ENCODE measurements at regions not wholly inside any gene's neighbourhood (a gene's known extent, or its start where the extent isn't known, plus 50 kb on each side); places are given as distances from the start of the nearest gene placed in this dataset.
"Not testable (repeated sequence)": the region's sequence is repeated elsewhere in the genome, so short reads cannot be mapped to it uniquely, and the experiment has no call there.

DNA sequence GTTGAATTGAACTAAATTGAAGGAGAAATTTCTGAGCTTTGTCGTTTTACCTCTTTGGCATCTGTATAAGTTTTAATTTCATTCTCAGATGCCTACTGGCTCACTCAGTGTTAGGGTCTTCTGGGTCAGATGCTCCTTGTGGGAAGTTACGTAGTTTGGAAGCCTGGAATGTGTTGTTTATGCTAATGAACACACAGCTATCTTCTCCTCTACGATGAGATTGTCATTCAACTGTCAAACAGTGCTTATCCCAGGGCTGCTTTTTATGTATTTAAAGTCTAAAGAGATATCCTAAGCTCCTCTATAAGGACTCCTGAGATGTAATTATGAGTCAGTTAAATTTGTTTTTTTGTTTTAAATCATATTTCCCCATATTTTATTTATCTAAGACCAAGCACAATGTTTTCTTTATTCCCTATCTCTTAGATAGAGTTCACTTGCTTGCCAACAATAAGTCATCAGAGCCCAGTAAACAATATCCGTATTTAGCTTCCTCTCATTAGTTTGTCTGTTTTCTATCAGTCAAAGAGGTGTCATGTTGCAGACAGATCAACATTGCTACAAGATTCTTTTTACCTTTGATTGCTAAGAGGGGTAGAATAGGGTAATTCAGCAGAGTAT lies 368.0 kb upstream of the PDE3A start:
- Mint-ChIP-seq H3K4me1 (no peaks in the 10 kb centered on the region), H3K4me3 (no peak overlapping the region), H3K27me3 (no peaks in the 10 kb centered on the region), H3K9me3 (peaks cover 4% of the 10 kb centered on the region), H3K36me3 (ENCODE audit: low read depth) (no peaks in the 10 kb centered on the region), H3K27ac (no peak overlapping the region)
- no peak for ATAC-seq
- no peak for DNase-seq

DNA sequence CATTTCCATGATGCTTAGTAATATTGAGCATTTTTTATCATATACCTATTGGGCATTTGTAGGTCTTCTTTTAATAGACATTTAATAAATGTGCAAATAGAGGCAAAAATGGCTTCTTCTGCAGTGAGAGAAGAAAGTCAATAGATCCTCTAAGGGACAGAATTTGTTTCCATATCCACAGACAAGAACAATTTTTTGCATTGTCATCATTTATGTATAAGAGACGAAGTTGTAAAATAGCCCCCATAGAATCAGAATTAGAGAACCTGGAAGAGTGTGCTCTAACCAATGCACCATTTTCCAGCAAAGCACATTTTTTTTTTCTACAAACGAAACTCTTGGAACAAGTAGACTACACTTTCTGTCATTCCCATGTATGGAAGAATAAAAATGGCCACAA lies 365.1 kb upstream of the PDE3A start:
- Mint-ChIP-seq H3K27me3 (no peaks in the 10 kb centered on the region), H3K4me3 (no peak overlapping the region), H3K4me1 (no peaks in the 10 kb centered on the region), H3K36me3 (ENCODE audit: low read depth) (no peaks in the 10 kb centered on the region), H3K9me3 (peaks cover 4% of the 10 kb centered on the region), H3K27ac (no peak overlapping the region)
- ATAC-seq = no peak
- DNase-seq = no peak

DNA sequence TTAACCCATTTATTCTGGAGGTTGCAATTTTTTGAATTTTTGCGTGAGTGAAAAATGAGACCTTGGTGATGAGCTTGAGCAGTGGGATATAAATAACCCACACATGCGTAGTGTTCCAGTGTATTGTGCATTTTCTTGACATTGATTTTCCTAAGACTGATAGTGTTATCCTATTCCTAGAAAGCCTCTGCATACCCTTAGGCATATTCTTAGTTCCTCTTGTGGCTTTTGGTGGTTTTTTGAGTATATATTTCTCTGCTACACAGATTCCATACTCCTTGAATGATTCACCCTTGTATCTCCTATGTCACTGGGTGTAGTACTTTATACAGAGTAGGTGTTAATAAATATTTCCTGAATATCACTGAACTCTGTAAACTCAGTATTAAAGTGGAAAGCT lies 363.4 kb upstream of the PDE3A start:
- DNase-seq = no peak
- Mint-ChIP-seq H3K4me1 (no peaks in the 10 kb centered on the region), H3K27me3 (no peaks in the 10 kb centered on the region), H3K36me3 (ENCODE audit: low read depth) (no peaks in the 10 kb centered on the region), H3K27ac (no peak overlapping the region), H3K4me3 (no peak overlapping the region), H3K9me3 (peaks cover 4% of the 10 kb centered on the region)
- ATAC-seq = no peak

DNA sequence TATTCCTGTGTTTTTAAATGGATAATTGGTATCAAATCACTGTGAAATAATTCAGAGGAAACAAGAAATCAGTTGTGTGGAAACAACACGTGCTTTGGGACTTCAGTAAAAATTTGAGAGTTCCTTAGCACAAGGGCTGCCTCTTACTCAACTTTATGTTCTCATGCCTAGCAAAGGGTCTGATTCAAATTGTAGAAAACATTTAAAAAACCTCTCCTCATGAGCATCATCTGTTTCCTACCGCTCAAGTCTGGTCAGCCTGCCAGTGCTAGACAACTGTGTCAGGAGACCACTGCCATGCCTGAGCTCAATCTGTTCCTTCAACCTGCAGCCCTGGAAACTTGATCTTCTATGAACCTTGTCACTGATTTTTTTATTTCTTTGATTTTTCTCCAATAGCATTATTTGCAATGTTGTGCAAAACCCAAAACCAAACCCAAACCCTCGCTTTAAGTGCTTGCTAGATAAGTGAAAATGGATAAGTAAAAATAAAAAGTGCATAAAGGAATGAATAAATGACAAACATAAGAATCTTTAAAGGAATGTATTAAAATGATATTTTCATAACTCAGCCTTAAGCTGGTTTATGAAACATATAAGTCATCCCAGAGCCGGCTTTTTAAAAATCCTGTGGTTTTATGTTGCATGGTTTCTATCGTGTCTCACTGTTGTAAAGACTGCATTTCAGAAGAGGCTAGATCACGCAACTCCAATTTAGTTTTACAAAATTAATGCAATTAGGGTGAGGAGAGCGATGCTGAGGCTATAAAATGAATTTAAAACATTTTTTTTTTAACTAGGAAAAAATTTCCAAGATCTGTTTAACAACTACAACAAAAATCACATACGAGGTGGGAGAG lies 361.2 kb upstream of the PDE3A start:
- Mint-ChIP-seq H3K36me3 (ENCODE audit: low read depth) (peaks cover 1% of the 10 kb centered on the region), H3K27ac (no peak overlapping the region), H3K9me3 (peaks cover 8% of the 10 kb centered on the region), H3K4me3 (no peak overlapping the region), H3K4me1 (no peaks in the 10 kb centered on the region), H3K27me3 (no peaks in the 10 kb centered on the region)
- DNase-seq (no peak), ATAC-seq (no peak)

DNA sequence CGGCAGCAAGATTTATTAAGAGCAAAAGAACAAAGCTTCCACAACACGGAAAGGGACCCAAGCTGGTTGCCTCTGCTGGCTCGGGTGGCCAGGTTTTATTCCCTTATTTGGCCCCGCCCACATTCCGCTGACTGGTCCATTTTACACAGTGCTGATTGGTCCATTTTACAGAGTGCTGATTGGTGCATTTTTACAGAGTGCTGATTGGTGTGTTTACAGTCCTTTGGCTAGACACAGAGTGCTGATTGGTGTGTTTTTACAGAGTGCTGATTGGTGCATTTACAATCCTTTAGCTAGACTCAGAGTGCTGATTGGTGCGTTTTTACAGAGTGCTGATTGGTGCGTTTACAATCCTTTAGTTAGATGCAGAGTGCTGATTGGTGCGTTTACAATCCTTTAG lies 358.4 kb upstream of the PDE3A start:
- H3K4me1 Mint-ChIP-seq, H3K9me3 Mint-ChIP-seq, H3K27ac Mint-ChIP-seq: not testable (repeated sequence)

GRCh38 chr12:20011200-20011599 lies 357.1 kb upstream of the PDE3A start:
- H3K27ac Mint-ChIP-seq = no peak overlapping the region
- no peaks in the 10 kb centered on the region for H3K27me3 Mint-ChIP-seq
- no peak overlapping the region for H3K4me3 Mint-ChIP-seq
- no peak for ATAC-seq
- no peak for DNase-seq
- H3K9me3 Mint-ChIP-seq = peaks cover 4% of the 10 kb centered on the region
- peaks cover 1% of the 10 kb centered on the region for H3K36me3 Mint-ChIP-seq (ENCODE audit: low read depth)
- no peaks in the 10 kb centered on the region for H3K4me1 Mint-ChIP-seq

More for the DNA sequence above, 358.4 kb upstream of the PDE3A start:
- DNase-seq; H3K27me3 Mint-ChIP-seq; ATAC-seq; H3K4me3 Mint-ChIP-seq; H3K36me3 Mint-ChIP-seq (ENCODE audit: low read depth): not testable (repeated sequence)

GRCh38 chr12:20017802-20018201 lies 350.5 kb upstream of the PDE3A start:
- Mint-ChIP-seq H3K4me1 (no peaks in the 10 kb centered on the region), H3K27me3 (no peaks in the 10 kb centered on the region), H3K4me3 (no peak overlapping the region), H3K27ac (no peak overlapping the region), H3K36me3 (ENCODE audit: low read depth) (no peaks in the 10 kb centered on the region), H3K9me3 (no peaks in the 10 kb centered on the region)
- DNase-seq (no peak), ATAC-seq (no peak)

DNA sequence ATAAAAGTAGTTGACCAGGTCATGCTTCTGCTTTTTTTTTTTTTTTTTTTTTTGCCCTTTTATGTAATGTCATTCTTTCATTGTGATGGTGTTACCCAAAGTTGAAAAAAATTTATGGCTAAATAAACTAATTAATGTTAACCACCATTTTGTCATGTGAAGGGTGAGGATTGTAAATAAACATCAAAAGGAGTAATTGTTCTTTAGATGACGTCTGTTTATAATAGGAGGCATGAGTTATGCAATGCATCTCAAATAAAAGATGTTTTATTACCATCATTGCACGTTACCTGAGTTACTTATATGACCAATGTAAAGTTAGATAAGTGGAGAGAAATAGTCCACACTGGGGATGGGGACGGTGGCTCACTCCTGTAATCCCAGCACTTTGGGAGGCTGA lies 349.9 kb upstream of the PDE3A start:
- H3K27me3 Mint-ChIP-seq = no peaks in the 10 kb centered on the region
- H3K27ac Mint-ChIP-seq = no peak overlapping the region

DNA sequence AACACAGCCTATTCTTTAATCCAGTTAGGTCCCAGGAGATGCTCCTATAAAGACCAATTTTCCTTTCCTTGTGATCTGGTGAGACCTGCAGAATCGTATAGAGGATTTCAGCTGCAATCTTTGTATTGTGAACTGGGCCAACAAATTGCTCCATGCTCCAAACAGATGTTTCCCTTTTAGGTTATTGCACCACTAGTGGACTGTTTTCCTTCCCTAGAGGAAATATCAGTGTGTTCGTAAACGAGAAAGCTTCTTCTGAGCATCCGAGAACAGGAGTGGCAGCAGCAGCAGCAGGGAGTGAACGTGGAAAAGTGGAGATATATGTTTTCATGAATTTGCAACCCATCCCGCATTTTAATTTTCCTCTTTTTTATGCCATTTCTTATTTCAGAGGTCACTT lies 344.1 kb upstream of the PDE3A start:
- no peak overlapping the region for H3K27ac Mint-ChIP-seq
- H3K27me3 Mint-ChIP-seq = no peaks in the 10 kb centered on the region
- H3K9me3 Mint-ChIP-seq = no peaks in the 10 kb centered on the region
- H3K36me3 Mint-ChIP-seq (ENCODE audit: low read depth) = no peaks in the 10 kb centered on the region
- DNase-seq (no peak), ATAC-seq (no peak)
- H3K4me1 Mint-ChIP-seq = no peaks in the 10 kb centered on the region
- no peak overlapping the region for H3K4me3 Mint-ChIP-seq

More for the DNA sequence above, 349.9 kb upstream of the PDE3A start:
- H3K9me3 Mint-ChIP-seq = no peaks in the 10 kb centered on the region
- no peaks in the 10 kb centered on the region for H3K4me1 Mint-ChIP-seq
- DNase-seq (no peak), ATAC-seq (no peak)
- no peaks in the 10 kb centered on the region for H3K36me3 Mint-ChIP-seq (ENCODE audit: low read depth)
- H3K4me3 Mint-ChIP-seq = no peak overlapping the region

GRCh38 chr12:20028033-20028432 lies 340.3 kb upstream of the PDE3A start:
- no peak for ATAC-seq
- DNase-seq = no peak
- Mint-ChIP-seq H3K9me3 (no peaks in the 10 kb centered on the region), H3K36me3 (ENCODE audit: low read depth) (no peaks in the 10 kb centered on the region), H3K4me3 (no peak overlapping the region), H3K27ac (no peak overlapping the region), H3K4me1 (no peaks in the 10 kb centered on the region), H3K27me3 (no peaks in the 10 kb centered on the region)

DNA sequence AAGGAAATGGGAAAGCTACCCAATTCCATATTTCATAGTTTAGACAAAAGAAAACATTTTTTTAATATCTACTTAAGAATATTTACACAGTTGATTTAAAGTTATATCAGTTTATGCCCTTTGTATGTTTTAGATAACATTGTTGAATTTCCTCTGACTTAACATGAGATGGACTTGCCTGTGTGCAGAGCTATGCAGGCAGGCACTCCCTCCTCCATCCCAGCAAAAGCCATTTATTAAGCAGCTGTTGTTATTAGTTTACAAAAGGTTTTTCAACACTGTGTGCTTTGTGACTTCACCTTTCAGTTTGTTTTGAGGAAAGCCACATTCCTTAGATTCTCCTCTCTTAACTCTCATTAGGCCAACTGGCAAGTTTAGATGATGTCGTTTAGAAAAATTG lies 337.5 kb upstream of the PDE3A start:
- ATAC-seq (no peak), DNase-seq (no peak)
- Mint-ChIP-seq H3K9me3 (no peaks in the 10 kb centered on the region), H3K36me3 (ENCODE audit: low read depth) (no peaks in the 10 kb centered on the region), H3K4me3 (no peak overlapping the region), H3K27ac (no peak overlapping the region), H3K27me3 (no peaks in the 10 kb centered on the region), H3K4me1 (no peaks in the 10 kb centered on the region)

DNA sequence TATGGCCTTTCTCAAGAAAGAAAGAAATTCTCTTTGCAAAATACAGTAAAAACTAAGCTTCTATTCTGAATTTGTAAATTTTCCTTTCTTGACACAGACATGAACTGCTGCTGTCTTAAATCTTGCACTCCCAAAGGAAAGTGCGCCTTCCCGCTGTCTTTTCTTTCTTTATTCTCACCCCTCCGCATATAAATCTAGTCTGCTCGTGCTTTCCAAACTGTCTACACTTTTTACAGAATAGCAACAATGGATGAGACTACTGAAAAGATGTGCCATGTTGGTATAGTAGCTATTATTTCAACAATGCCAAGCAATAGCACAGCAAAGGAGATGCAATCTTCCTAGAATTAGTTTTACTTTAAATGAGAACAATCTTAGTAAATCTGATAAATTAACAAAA lies 328.8 kb upstream of the PDE3A start:
- no peak for DNase-seq
- Mint-ChIP-seq H3K4me3 (no peak overlapping the region), H3K9me3 (no peaks in the 10 kb centered on the region), H3K4me1 (no peaks in the 10 kb centered on the region), H3K27ac (no peak overlapping the region), H3K27me3 (no peaks in the 10 kb centered on the region), H3K36me3 (ENCODE audit: low read depth) (no peaks in the 10 kb centered on the region)
- no peak for ATAC-seq

DNA sequence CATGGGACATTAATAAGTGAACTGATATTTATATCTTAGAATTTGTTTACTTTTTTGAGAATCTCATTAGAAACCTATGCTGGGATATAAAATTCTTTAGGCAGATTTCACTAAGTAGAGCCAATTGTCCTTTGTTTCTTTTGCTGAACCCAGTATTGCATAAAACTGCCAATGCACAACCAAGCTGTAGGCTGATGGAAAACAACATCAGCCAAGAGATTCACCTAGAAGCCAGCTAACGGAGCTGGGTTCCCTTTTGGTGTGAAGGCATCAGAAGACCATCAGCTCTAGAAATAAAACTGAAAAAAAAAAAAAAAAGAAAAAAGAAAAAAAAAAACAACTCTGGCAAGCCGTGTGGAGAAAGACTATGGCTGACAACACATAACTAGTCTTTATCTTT lies 328.2 kb upstream of the PDE3A start:
- Mint-ChIP-seq H3K9me3 (no peaks in the 10 kb centered on the region), H3K36me3 (ENCODE audit: low read depth) (no peaks in the 10 kb centered on the region), H3K4me3 (no peak overlapping the region), H3K27ac (no peak overlapping the region), H3K27me3 (no peaks in the 10 kb centered on the region), H3K4me1 (no peaks in the 10 kb centered on the region)
- ATAC-seq (no peak), DNase-seq (no peak)

GRCh38 chr12:20040831-20041230 lies 327.5 kb upstream of the PDE3A start:
- Mint-ChIP-seq H3K27ac (no peak overlapping the region), H3K27me3 (no peaks in the 10 kb centered on the region), H3K9me3 (no peaks in the 10 kb centered on the region), H3K4me1 (no peaks in the 10 kb centered on the region), H3K4me3 (no peak overlapping the region), H3K36me3 (ENCODE audit: low read depth) (no peaks in the 10 kb centered on the region)
- ATAC-seq (no peak), DNase-seq (no peak)

DNA sequence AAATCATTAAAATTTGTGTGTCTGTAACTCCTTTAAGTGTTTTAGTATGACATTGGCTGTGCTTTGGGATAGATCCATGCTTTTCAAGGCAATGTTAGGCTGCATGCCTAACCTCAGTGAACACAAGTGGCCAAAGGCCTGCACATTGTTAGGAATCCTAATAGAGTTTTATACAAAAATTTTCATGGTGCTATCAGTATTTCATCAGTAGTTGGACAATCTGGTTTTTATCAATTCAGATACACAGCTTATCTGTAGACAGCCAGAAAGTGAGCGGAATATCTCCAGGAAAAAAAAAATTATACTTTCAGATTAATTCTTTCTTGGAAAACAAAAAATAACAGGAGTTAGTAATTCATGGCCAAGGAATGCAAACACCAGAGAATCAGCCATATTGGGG lies 324.0 kb upstream of the PDE3A start:
- Mint-ChIP-seq H3K27me3 (no peaks in the 10 kb centered on the region), H3K4me1 (no peaks in the 10 kb centered on the region), H3K9me3 (no peaks in the 10 kb centered on the region), H3K36me3 (ENCODE audit: low read depth) (no peaks in the 10 kb centered on the region), H3K27ac (no peak overlapping the region), H3K4me3 (no peak overlapping the region)
- DNase-seq (no peak), ATAC-seq (no peak)
